Ovary (tissue), 7 donors: ENCODE measurements at regions not wholly inside any gene's neighbourhood (a gene's known extent, or its start where the extent isn't known, plus 50 kb on each side); places are given as distances from the start of the nearest gene placed in this dataset.

Experiments used
- DNase-seq, 5 donors: peaks; one replicate each; pipeline ENCODE4 v3.0.0-alpha.2; 2019 to 2020
- H3K27ac ChIP-seq, 2 donors: fragments of 200-600 bp; one replicate each; pipeline versions ENCODE4 v1.5.1 to v1.8.0; 2019 to 2022
- H3K27me3 ChIP-seq: fragments of 200-600 bp; one replicate; pipeline ENCODE4 v1.8.0; 2022
- H3K36me3 ChIP-seq: fragments of 200-600 bp; sonication (generic); one replicate; pipeline ENCODE4 v1.5.1; 2019
- H3K4me1 ChIP-seq: one replicate; pipeline ENCODE4 v1.8.1; 2013; ENCODE audit warnings: mild to moderate bottlenecking, moderate library complexity; ENCODE audit not compliant: insufficient read depth
- H3K4me3 ChIP-seq: fragments of 200-600 bp; sonication (generic); one replicate; pipeline ENCODE4 v1.5.1; 2017
- H3K9me3 ChIP-seq, 2 donors: fragments of 200-600 bp in 1 of 2; sonication (generic) in 1 of 2; one replicate each; pipeline versions ENCODE4 v1.5.1 to v1.8.1; 2013 to 2019; ENCODE audit warnings: mild to moderate bottlenecking in 1 of 2, moderate library complexity in 1 of 2
- EP300 ChIP-seq: sonication (generic); formaldehyde crosslinking; IDR thresholded peaks from one replicate; pipeline ENCODE4 v1.6.1; 2017; ENCODE audit warnings: antibody characterized with exemption
- POLR2A ChIP-seq: fragments of 450-650 bp; IDR thresholded peaks from one replicate; pipeline ENCODE4 v1.6.1; 2017; ENCODE audit warnings: antibody characterized with exemption, mild to moderate bottlenecking, moderate library complexity
- WGBS, 3 donors: extraction: QIAGEN DNeasy Blood & Tissue Kit in 1 of 3; methylation state at CpG; one replicate each; pipeline versions ENCODE4 v1.1.5 to v1.1.7; 2013 to 2017; 5-methylcytosine and 5-hydroxymethylcytosine counted together
- intact Hi-C, 4 donors: fragments of 100-400 bp; cut with DNase I; formaldehyde crosslinking; loops; one replicate each; pipeline versions ENCODE4 v1.11.0 to v1.15.1; 2022 to 2023
- TF ChIP-seq, protein P1 (sequence below), 3 donors: fragments of 450-650 bp in 2 of 3; fragments of 200-600 bp in 1 of 3; IDR thresholded peaks; one replicate each; pipeline versions ENCODE4 v1.5.1 to v1.8.0; 2016 to 2022; ENCODE audit warnings: antibody characterized with exemption in 3 of 3, mild to moderate bottlenecking in 1 of 3
- donor health status: DM: no; HTN: no; CAD: no; lungs with moderate emphysema.
- donor health status: DM: no; HTN: no; CAD: no.
- donor health status: Bipolar disorder and iron deficiency.
- donor health status: DM: no; HTN: no; CAD: no.
- donor health status: DM: yes; HTN: yes; CAD: no.

DNA sequence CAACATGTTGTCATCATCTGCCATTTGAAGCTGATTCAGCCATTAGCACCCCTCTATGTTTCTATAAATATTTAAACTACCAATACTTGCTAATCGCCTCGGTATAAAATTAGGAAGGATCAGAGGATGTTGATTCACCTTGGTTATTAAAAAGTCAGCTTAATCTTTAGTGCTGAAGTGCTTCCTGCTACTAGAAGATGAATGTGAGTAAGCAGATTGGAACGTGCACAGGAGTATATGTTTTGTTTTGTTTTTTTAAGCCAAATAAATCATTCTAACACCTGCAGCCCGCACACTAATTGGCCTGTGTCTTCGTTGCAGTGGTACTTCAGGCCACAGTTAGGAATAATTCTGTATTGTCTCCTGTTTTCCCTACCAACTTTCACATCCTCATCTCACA lies 485.7 kb downstream of the AJAP1 start:
- no peak for DNase-seq
- Histone ChIP-seq H3K9me3 (no peaks in the 10 kb centered on the region), H3K36me3 (no peaks in the 10 kb centered on the region), H3K27ac (no peak overlapping the region), H3K4me1 (no peaks in the 10 kb centered on the region), H3K4me3 (no peak overlapping the region), H3K27me3 (no peaks in the 10 kb centered on the region)
- WGBS, 3 donors = 5 to 19% (median 8%) methylated on average over 5 of the region's 5 CpGs
- TF ChIP-seq EP300 (no peak), POLR2A (no peak)
- TF ChIP-seq, protein P1, sequence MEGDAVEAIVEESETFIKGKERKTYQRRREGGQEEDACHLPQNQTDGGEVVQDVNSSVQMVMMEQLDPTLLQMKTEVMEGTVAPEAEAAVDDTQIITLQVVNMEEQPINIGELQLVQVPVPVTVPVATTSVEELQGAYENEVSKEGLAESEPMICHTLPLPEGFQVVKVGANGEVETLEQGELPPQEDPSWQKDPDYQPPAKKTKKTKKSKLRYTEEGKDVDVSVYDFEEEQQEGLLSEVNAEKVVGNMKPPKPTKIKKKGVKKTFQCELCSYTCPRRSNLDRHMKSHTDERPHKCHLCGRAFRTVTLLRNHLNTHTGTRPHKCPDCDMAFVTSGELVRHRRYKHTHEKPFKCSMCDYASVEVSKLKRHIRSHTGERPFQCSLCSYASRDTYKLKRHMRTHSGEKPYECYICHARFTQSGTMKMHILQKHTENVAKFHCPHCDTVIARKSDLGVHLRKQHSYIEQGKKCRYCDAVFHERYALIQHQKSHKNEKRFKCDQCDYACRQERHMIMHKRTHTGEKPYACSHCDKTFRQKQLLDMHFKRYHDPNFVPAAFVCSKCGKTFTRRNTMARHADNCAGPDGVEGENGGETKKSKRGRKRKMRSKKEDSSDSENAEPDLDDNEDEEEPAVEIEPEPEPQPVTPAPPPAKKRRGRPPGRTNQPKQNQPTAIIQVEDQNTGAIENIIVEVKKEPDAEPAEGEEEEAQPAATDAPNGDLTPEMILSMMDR (IDR thresholded peaks at IDR 0.05) = no peak
- intact Hi-C loops = no loop called here

DNA sequence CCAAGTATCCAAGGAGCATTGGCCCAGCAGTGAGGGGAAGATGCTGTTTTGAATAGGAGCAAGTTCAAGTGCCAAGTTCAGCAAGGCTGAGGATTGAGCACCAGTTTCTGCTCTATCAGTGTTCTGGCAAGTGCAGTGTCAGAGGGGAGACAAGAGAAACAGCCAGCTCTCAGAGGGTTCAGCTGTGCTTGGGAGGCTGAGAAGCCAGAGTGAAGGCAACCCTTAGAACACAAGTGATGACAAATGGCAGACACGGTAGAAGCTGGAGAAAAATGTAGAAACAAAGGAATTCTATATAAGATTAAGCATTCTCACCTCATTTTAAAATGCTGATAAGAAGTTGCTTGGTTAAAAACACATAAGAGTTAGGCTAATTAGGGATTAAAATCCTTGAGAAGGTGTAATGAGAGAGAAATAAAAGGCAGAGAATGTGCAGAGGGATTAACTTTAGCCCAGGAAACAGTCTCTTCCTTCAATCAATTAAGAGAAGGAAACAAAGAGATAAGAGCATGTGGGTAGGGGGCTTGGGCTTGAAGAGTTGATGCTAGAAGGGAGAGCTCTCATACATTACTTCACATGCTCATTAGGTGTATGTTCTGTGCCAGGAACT lies 475.4 kb downstream of the AJAP1 start:
- H3K4me1 ChIP-seq = no peaks in the 10 kb centered on the region
- no peak overlapping the region for H3K27ac ChIP-seq
- H3K27me3 ChIP-seq = no peaks in the 10 kb centered on the region
- TF ChIP-seq, protein P1 (IDR thresholded peaks at IDR 0.05) = no peak
- TF ChIP-seq EP300 (no peak), POLR2A (no peak)
- no peak for DNase-seq
- no peak overlapping the region for H3K4me3 ChIP-seq
- no peaks in the 10 kb centered on the region for H3K9me3 ChIP-seq
- 16 to 17% (median 17%) methylated on average over 1 of the region's 1 CpG for WGBS, 3 donors
- intact Hi-C loops = no loop called here
- H3K36me3 ChIP-seq = no peaks in the 10 kb centered on the region

- 65 to 68% (median 67%) methylated on average over 7 of the region's 7 CpGs for WGBS, 3 donors
- no peaks in the 10 kb centered on the region for H3K27me3 ChIP-seq
- no peaks in the 10 kb centered on the region for H3K4me1 ChIP-seq
- H3K9me3 ChIP-seq = no peaks in the 10 kb centered on the region
- H3K36me3 ChIP-seq = no peaks in the 10 kb centered on the region
- H3K27ac ChIP-seq = no peak overlapping the region
- TF ChIP-seq EP300 (no peak), POLR2A (no peak)
- TF ChIP-seq, protein P1 (IDR thresholded peaks at IDR 0.05) = no peak
- DNase-seq = no peak
- H3K4me3 ChIP-seq = no peak overlapping the region
- intact Hi-C loops = no loop called here
Observed at GRCh38 chr1:5125208-5125607, 470.8 kb downstream of the AJAP1 start.

DNA sequence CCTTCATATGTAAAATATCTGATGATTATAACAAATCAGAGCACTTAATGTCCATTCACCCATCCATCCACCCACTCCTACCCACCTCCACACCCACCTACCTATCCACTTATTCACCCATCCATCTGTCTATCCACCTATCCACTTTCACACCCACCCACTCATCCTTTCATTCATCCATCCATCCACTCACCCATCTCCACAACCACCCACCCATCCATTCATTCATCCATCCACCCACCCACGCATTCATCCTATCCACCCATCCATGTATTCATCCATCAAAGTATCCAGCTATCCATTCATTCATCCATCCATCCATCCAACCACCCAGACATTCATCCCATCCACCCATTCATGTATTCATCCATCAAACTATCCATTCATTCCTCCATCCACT lies 466.1 kb downstream of the AJAP1 start:
- WGBS, 3 donors = 90 to 96% (median 91%) methylated on average over 1 of the region's 1 CpG
- no peak for TF ChIP-seq EP300
- no peak for TF ChIP-seq POLR2A
- TF ChIP-seq, protein P1 (IDR thresholded peaks at IDR 0.05) = no peak
- H3K27me3 ChIP-seq = no peaks in the 10 kb centered on the region
- H3K27ac ChIP-seq = no peak overlapping the region
- intact Hi-C loops = no loop called here
- DNase-seq = no peak
- H3K4me3 ChIP-seq = no peak overlapping the region
- H3K9me3 ChIP-seq = no peaks in the 10 kb centered on the region
- no peaks in the 10 kb centered on the region for H3K36me3 ChIP-seq
- no peaks in the 10 kb centered on the region for H3K4me1 ChIP-seq
